ENCODE measurements at regions not wholly inside any gene's neighbourhood (a gene's known extent, or its start where the extent isn't known, plus 50 kb on each side); places are given as distances from the start of the nearest gene placed in this dataset.
"Not testable (repeated sequence)": the region's sequence is repeated elsewhere in the genome, so short reads cannot be mapped to it uniquely, and the experiment has no call there.

DNA sequence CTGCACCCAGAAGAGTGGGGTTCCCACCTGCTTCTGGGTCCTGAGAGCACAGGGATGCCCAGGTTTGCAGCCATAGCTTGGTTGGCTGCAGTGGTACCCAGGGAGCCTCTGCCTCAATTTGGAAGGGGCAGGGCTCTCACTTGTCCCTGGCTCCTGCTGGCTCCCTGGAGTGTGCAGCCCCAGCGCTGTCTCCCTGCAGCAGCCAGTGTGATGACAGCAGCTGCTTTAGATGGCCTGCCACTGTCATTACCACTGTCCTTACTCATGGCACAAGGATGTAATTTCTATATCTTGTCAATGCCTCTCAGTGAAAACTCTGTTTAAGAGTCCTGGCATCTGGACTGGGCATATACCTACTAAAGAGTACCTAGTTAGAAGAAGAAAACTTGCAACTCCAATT is 250.9 kb downstream of the KIF20B start:
- DNase-seq (ENCODE audit: low read depth) = no peak

DNA sequence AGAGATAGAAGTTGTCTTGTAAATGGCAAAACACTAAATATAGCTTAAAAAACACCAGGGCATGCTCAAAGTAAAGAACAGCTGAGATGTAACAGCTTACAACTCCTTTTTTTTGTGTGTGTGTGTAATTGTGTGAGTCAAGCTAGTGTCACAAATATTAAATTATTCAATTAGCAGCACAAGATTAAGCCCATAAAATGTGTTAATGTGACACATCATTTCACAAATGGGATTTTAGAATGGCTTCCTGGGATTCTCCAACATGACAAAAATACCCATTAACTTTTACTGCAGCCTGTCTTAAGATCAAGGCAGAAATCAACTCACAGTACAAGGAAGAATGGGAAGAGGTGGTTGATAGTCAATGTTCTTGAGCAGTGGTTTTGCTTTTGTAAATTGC is 251.4 kb downstream of the KIF20B start:
- no peak for DNase-seq (ENCODE audit: low read depth)

DNA sequence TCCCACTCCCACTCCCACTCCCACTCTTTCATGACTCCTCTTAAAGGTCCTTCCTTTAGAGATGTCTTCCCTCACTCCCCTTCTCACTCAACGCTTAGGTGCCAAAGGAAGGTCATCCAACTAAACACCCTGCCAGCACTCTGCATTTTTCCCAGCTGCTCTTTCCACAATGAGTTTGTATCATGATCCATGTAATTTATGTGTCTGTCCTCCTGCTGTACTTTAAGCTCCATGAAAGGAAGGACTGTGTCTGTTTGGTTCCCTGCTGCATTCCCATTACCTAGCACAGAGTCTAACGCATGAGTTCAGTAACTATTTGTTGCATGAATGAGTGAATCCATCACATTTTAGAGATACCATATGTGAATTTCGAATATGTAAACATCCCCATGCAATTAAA is 252.7 kb downstream of the KIF20B start:
- DNase-seq (ENCODE audit: low read depth) = no peak

DNA sequence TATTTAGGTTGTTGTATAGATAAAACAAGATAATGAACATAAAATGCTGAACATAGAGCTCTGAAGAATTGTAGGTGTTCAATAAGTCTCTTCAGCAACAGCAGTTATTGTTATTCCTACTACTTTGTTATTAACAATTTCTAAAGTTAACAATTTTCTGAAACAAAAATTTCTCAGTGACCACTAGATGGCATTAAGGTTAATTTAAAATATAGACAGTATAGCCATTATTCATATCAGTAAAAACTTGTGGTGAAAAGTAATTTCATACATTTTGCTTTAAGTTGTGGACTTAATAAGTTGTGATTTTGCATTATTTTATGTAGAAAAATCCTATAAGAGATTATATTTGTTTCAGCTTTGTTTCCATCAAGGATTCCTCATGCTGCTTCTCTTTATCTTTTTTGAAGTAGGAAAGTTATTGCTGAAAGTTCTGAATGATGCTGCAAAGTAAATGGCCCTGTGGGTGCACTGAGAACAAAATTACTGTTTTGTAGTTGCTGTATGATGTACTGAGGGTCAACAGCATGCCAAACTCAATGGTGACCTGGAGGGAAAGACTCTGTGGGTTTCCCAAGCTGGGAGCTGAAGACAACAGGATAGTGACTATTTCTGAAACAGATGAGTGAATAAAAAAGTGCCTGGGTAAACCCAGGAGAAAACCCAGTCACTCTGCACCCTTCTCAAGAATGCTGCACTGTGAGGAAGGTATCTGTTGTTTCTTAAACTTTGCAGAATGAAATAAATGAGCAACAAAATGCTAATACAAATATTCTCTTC is 253.6 kb downstream of the KIF20B start:
- no peak for DNase-seq (ENCODE audit: low read depth)

DNA sequence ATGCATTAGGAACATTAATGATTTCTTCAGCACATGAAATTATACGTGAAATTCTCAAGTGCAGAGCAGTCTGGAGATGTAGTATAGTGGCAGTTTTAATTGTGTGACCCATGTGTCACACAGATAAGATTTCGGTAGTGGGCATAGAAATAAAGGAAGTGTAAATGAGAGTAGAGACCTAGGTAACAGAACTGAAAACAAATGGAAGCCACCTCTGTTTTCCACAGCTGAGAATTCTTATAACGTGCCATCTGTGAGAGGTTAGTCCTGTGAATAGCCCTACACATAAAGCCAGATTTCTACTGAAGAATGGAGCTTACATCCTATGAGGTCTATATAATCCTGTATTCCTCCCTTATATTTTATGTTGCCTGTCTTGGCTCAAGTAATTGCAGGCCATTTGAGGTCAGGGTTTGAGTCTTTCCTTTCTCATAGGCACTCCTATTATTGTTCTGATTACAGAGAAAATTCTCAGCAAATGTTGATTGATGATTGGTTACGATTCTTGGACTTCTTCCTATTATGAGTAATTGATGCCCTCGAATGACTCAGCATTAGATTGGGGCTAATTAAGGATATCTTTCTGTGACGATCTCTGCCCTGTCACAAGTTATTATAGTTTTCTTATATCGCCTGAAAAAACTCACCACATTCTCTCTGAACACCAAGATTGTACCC is 258.2 kb downstream of the KIF20B start:
- no peak for DNase-seq (ENCODE audit: low read depth)

DNA sequence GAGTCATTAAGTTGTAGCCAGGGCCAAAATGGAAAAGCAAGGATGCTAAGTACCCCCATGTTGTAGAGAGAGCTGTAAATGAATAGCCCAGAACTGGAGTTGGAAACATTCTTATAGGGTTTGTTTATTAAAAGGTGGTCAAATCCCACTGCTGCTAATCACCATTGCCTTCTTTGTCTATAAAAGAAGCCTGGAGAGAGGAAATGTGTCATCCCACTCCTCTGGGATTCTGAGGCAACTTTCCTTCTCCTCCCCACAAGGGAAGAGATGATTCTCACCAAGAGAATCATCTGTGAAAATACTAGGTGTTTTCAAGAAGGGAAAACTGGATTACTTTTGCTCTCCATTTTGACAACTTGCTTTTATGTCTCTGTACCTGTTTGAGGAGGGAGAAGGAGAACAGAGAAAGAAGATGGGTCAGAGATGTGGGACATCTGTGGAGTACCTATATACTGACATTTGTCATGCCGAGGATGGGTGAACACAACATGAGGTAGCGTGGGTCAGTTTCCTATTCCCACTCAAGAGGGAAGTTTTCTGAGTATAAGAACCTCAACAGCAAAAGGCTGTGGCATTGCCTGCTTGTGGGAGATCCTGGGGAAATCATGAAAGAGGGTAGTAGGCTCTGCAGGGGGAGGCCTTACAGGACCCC is 262.2 kb downstream of the KIF20B start:
- DNase-seq (ENCODE audit: low read depth) = no peak

DNA sequence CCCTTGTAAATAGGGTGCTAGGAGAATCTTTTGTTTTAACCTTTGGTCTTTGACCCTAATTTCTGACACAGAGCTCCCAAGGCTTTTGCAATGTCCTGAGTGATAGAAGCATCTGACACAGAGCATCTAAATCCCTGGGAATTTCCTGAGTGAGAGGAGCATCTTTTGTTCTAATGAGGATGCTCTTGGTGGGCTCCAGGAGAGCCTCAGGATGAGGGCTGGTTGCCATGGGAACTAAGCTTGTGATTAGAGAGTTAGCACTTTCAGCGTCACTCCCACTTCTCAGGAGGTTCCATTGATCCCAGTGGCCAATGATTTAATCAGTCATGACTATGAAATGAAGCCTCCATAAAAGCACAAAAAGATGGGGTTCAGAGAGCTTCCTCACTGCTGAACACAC is 264.8 kb downstream of the KIF20B start:
- no peak for DNase-seq (ENCODE audit: low read depth)

DNA sequence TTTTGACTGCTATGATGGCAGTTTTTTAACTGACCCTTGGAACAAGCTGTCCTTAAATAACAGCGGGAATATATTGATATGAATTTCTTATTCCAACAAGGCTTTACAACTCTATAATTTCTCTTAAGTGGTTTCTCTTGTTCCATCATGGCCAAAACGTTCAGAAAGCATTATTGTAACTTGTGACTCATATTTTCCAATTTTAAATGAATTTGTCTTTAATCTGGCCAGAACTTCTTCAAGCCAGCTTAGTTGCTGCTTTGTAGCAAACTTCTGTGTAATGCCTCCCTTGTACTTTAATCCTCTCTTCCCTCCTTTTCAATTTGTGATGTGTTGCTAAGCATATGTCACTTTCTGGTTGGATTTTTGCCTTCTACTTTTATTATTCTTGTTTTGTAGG is 271.9 kb downstream of the KIF20B start:
- no peak for DNase-seq (ENCODE audit: low read depth)

DNA sequence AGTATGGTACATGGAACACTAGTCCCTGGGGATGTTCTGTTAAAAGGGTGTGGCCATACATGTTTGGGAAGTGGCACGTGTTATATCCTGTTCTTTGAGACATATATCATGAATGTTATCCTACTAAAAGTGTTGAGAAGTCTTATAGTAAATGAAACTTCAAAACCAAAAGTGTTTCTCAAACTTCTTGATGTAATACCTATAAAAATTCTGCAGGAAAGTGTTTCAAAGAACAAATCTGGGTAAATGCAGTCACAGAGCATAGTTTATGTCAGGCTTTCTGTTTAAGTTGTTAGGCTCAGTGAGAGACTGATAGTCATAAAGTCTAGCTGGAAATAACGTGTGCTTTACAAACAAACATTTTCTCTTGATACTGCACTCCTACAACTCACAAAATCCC is 273.7 kb downstream of the KIF20B start:
- no peak for DNase-seq (ENCODE audit: low read depth)

DNA sequence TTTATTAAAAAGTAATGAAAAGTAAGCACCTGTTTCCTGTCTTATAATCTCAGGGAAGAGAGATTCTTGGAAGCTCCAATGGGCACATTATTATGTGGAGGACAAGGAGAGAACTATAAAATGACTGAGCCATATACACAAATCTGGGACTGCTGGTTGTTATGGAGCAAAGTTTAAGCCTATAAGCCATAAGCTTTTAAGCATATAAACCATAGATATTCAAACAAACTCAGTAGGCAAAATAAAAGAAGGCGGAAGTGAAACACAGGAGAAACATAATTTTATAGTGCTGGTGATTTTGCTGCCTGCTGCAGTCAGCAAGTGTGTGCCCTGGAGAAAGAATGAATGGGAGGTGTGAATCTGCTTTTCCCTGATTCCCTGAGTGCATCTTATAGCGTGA is 274.4 kb downstream of the KIF20B start:
- no peak for DNase-seq (ENCODE audit: low read depth)

DNA sequence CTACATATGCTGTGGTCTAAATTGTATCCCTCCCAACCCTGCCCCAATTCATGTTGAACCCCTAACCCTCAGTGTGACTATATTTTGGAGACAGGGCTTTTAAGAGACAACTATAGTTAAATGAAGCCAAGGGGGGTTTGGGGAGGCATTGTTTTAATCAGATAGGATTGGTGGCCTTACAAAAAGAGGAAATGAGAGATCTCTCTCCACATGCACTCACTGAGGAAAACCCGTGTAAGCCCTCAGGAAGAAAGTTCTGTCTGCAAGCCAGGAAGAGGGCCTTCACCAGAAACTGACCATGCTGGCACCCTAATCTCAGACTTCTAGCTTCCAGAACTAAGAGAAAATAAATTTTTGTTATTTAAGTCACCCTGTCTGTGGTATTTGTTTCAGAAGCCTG is 276.7 kb downstream of the KIF20B start:
- DNase-seq (ENCODE audit: low read depth) = no peak

DNA sequence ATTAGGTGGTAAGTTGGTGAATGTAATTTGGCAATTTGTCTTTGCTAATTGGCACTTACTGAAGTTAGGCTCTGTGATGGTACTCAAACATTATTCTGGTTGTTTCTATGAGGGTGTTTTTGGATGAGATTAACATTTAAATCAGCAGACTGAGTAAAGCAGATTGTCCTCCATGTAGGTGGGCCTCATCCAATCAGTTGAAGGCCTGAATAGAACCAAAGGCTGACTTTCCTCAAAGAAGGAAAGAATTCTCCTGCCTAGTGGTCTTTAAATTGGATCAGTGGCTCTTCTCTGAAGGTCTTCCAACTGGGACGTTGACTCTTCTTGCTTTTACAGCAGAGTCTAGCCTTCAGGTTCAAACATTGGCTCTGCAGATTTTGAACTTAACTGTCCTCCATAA is 278.3 kb downstream of the KIF20B start:
- DNase-seq (ENCODE audit: low read depth) = no peak

DNA sequence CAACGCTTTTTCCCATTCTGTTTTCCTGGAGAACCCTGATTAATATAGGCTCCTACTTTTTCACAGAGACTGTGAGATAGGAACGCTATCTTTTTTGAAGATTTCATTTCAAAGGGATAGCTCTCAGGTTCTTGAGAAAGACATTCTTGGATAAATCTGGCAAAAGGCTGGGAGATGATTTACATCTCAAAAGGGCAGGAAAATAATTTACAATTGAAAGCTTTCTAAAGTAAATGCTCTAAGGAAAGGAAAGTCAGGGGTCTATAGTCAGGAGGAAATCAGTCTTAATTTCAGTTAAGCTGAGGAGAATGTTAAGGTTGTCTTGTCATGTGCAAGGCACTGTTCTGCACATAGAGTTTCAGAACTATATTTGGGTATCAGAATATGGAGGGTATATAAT is 278.8 kb downstream of the KIF20B start:
- DNase-seq (ENCODE audit: low read depth) = no peak

DNA sequence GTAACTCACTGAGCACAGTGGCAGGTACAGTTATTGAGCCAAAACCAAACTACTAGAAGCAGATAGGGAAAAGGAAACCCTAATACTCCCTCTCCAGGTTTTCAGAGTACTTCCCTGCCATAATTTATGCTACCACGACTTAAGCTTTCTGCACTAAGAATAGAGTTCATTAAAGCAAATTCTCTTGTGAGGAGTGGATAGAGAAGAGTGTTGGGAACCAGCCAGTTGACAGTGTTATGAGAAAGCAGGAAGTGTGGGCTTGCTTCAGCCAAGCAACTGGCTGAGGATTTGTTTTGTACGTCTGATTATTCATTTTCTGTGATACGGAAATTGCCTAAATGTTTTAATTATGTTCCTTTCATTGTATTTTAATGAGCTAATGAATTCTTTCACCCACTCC is 280.5 kb downstream of the KIF20B start:
- DNase-seq (ENCODE audit: low read depth) = no peak

DNA sequence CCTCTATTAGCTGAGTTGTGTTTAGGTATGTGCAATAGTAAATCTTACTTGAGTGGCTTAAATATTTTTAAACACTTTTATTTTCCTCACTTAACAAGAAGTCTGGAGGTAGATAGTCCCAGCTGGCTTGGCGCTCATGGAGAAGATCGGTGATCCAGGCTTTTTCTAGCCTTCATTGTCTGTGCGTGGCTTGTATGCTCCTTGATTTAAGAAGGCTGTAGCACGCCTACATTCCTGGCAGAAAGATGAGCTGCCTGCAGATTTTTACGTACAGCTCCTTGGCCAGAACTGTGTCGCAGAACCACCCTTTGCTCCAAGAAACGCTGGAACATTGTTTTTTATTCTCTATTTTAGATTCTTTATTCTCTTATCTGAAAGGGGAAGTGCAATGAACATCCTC is 284.1 kb downstream of the KIF20B start:
- no peak for DNase-seq (ENCODE audit: low read depth)

DNA sequence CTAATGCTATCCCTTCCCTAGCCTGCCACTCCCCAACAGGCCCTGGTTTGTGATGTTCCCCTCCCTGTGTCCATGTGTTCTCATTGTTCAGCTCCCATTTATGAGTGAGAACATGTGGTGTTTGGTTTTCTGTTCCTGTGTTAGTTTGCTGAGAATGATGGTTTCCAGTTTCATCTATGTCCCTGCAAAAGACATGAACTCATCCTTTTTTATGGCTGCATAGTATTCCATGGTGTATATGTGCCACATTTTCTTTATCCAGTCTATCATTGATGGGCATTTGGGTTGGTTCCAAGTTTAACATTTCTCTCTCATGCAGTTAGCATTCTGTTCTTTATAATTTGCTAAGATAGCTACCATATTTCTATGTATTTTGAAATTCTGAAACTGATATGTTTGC is 287.0 kb downstream of the KIF20B start:
- DNase-seq (ENCODE audit: low read depth) = not testable (repeated sequence)

DNA sequence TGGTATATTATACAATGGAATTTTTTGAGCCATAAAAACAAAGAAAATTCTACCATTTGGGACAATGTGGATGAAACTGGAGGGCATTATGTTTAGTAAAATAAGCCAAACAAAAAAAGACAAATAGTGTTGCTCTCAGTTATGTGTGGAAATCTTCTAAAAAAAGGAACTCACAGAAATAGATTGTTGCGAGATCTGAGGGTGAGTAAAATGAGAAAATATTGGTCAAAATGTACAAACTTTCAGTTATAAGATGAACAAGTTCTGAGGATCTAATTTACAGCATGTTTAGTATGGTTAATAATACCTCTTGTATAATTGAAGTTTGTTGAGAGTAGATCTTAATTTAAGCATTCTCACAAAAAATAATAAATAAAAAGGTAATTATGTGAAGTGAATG is 291.2 kb downstream of the KIF20B start:
- DNase-seq (ENCODE audit: low read depth) = no peak

DNA sequence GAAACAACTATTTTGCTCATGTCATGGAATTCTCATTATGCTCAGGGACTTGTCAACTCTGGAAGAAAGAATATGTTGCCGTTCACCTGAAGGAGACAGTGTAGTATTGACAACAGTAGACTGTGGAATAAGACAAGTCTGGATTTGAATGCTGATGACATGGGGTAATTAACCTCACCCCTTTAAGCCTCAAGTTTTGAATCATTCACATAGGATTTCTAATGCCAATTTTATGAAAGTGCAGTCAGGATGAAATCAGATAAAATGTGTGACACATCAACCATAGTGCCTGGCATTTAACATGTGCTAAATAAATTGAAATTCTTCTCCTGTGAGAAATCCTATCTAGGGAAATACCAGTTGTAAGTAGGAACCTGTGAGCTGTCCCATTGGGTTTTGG is 305.8 kb downstream of the KIF20B start:
- DNase-seq (ENCODE audit: low read depth) = no peak

DNA sequence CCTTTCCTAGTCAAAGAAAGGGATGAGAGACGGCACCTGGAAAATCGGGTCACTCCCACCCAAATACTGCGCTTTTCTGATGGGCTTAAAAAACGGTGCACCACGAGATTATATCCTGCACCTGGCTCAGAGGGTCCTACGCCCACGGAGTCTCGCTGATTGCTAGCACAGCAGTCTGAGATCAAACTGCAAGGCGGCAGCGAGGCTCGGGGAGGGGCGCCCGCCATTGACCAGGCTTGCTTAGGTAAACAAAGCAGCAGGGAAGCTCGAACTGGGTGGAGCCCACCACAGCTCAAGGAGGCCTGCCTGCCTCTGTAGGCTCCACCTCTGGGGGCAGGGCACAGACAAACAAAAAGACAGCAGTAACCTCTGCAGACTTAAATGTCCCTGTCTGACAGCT is 309.9 kb downstream of the KIF20B start:
- DNase-seq (ENCODE audit: low read depth) = not testable (repeated sequence)

DNA sequence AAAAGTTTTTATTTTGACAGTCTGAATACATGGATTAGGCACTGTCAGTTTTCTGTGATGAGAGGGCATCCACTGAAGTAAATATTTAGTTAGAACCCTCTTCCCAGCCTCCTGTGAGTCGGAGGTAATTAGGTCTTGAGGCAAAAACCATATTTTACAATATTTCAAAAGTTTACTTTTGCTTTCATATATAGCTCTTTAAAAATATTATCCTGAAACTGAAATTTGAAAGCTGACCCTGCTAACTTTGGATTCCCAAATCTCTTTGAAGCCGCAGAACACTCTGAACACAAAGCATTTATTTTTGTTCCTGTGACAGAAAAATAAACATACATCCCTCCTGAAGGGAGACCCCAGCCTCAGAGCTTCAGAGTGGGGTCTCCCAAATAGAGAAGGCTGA is 317.4 kb downstream of the KIF20B start:
- no peak for DNase-seq (ENCODE audit: low read depth)

DNA sequence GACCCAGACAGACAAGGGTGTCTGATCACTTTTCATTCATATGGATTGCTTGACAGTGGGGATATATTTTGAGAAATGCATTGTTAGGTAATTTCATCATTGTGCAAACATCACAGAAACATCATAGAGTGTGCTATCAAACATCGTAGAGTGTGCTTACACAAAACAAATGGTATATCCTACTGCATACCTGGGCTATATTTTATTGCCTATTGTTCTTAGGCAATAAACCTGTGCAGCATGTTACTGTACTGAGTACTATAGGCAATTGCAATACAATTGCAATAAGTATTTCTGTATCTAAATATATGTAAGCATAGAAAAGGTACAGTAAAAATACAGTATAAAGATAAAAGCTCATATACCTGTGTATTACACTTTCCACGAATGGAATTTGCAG is 319.1 kb downstream of the KIF20B start:
- no peak for DNase-seq (ENCODE audit: low read depth)

DNA sequence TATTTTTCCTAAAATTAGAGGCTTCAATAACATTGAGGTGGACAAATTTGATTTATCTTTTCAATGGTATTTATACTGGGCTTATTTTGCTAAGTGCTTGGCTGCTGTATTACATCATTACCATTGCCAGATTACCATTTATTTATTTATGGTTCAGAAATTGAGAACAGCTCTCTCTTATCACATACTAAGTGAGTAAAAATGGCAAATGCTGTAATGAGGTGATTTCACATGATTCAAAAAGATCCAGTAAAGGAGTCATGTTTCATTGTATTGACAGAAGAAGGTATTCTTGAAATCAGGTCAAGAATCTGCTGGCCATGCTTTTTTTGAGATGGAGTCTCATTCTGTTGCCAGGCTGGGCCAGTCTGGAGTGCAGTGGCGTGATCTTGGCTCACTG is 322.6 kb downstream of the KIF20B start:
- DNase-seq (ENCODE audit: low read depth) = no peak

DNA sequence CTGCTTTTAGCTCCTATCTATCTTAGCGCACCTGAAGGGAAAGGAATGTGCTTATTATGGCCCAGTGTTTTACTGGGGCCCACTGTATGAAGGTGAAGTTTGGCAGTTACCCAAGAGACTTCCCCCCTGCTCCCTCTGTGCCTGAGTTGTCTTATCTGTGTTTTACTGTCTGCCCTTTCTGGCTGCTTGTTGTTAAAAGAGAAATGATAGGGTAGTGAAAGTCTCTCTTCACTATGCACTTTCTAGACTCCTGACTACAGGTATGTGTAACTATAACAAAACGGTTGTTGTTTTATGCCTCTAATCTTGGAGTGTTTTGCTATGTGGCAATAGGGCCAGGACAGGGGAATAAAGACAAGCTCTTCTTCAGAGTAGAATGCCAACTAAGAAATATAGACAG is 326.9 kb downstream of the KIF20B start:
- no peak for DNase-seq (ENCODE audit: low read depth)

DNA sequence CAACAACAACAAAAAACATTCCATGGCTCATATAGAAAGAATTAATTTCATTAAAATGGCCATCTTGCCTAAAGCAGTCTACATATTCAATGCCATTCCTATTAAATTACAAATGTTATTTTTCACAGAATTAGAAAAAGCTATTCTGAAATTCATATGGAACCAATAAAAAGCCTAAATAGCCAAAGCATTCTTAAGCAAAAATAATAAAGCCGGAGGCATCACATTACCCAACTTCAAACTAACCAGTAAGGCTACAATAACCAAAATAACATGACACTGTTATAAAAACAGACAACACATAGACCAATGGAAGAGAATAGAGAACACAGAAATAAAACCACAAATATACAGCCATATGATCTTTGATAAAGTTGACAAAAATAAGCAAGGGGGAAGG is 330.4 kb downstream of the KIF20B start:
- no peak for DNase-seq (ENCODE audit: low read depth)

Measured in GM04504 (cell line).